ENCODE measurements at regions not wholly inside any gene's neighbourhood (a gene's known extent, or its start where the extent isn't known, plus 50 kb on each side); places are given as distances from the start of the nearest gene placed in this dataset.

- DNase-seq (ENCODE audit: low read depth) = no peak
Observed at GRCh38 chr4:41388080-41388479, 131.4 kb downstream of the UCHL1 start.

DNA sequence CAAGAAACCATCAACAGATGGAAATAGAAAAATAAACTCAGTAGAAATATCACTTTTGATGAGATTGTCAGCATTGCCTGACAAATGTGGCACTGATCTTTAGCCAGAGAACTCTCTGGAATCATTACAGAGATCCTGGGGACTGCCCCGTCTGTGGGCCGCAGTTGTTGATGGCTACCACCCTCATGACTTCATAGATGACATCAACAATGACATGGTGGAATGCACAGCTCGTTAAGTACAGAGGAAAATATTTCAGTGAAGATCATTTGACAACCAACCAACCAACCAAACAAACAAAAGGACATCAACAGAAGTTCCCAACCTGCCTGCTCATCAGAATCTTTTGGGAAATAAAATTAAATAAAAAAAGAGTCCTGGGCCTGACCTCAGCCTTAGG lies 132.6 kb downstream of the UCHL1 start:
- no peak for DNase-seq (ENCODE audit: low read depth)

GRCh38 chr4:41390661-41391060 lies 133.9 kb downstream of the UCHL1 start:
- DNase-seq (ENCODE audit: low read depth) = no peak

DNA sequence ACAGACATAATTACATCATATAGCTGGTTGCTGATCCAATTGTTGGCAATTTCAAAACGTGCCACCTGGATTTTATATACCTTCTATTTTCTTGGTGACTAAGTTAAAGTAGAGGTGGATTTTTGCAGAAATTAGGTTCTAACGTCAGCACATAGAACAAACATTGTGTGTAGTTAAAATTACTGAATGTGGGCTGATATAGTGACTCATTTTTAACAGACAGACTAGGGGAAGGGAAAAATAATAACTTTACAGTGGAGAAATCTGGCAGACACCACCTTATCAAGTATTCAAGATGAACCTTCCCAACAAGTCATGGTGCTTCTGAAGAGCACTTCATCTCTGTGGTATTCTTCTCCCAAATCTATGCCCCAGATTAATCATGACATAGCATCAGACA lies 134.5 kb downstream of the UCHL1 start:
- DNase-seq (ENCODE audit: low read depth) = no peak

DNA sequence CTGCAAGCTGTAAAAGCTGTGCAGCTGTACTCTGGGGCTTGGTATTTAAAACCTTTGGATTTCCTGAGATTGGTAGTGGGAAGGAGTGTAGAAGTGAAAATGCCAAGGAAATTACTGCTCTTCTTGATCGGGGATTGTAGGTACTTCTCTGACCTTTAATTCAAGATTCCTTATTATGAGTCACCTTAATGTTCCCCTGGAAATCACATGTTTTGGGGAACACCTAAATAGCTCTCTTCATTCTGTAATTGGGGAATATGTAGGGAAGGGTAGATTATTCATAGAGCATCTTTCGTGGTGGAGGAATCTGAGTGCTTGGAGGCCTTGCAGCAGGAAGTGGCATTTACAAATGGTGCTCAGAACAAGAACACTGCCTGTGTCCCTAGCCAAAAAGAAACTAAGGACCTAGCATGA lies 137.8 kb downstream of the UCHL1 start:
- peak; percentile 60 for DNase-seq (ENCODE audit: low read depth)

- no peak for DNase-seq (ENCODE audit: low read depth)
Observed at GRCh38 chr4:41396214-41396613, 139.5 kb downstream of the UCHL1 start.

- DNase-seq (ENCODE audit: low read depth) = no peak
Observed at GRCh38 chr4:41396869-41397268, 140.1 kb downstream of the UCHL1 start.

DNA sequence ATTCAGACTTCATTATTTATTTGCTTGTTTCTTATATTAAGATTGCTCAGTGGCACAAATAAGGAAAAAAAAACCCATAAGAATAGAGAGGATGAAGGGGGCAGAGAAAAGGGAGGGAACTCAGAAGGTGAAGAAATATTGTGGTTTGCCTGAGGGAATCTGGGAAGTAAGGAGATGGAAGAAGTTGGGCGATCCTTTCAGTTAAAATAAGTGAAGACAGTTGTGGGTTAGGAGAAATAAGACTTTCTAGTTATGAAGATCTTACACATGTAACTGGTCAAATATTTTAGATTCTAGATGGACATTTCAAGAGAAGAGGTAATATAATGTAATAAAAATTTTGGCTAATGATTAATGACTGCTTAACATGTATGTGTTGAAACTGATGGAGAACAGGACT lies 138.7 kb upstream of the LIMCH1 start:
- no peak for DNase-seq (ENCODE audit: low read depth)

DNA sequence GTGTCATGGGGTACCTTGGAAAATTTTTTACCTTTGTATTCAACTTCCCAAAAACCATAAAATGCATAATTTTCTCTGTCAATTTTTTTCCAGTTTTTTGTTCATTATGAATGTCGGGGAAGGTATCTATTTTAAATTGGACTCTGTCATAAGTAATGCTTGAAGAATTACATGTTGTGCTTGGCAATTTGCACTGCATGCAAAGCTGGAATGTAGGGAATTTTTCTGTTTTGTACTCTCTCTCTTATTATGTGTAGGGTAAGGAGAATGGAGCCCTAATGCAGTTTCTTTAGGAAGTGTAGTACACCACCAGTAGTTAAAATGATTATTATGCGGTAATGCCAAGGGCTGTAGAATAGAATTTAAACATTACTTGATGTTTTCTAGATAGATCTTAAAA lies 137.7 kb upstream of the LIMCH1 start:
- DNase-seq (ENCODE audit: low read depth) = no peak

DNA sequence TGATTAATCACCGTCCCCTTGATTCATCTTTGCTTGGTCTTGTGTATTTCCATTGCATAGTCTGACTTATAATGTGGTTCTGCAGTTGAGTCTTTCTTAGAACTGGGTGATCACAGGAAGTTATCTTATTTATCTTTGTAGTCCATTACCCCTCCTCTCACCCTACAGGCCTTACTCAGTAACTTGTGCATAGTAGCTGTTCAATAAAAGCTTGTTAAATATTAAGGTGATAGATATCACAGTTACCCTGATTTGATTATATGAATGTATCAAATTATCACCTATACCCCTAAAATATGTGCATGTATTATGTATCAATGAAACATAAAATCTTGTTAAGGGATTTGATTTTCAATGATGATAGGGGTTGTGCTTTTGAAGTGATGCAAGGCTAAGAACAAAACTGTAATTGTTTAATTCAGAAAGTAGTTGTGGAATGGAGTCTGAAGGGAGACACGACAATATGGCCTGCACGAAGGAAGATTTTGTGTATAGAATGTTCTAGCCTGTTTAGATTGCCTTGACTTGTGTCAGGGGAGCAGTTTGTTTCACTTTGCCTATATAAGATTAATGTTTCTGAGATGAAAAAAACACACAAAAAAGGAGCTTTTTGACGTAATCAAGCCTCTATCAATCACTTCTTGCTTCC lies 132.4 kb upstream of the LIMCH1 start:
- DNase-seq (ENCODE audit: low read depth) = no peak

DNA sequence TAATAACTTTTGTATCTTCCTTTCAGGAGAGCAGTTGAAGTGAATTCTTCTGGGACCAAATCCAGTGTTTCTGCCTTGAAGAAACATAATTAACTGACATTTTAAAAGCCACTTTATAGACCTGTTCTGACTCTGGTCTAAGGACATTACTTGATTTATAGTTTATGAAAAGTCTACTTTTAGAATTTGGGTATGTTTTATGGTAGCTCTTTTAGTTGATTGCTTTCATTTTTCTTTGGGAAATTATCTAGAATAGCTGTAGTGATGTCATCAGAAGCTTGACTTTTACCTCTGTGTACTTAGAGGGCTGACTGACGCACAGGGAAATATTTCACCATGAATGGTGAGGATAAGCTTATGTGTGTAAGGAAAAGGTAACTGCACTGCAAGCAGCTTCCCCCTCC lies 131.8 kb upstream of the LIMCH1 start:
- DNase-seq (ENCODE audit: low read depth) = no peak

DNA sequence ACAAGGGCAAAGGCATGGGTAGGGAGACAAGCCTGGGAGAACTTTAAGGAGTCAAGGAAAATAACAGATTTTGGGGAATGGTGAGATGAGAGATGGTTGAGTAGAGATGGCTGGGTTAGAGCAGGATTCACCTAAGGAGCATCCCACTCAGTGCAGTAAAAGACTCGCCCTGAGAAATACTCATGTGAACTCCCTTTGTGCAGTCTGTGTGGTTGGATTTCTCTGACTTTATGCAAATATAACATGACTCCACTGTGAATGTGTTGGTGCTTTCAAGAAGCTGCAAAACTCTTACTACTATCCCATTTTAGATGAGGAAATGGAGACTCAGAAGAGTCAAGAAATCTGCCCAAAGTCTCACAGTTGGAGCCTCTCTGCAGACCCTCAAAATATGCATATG lies 129.8 kb upstream of the LIMCH1 start:
- no peak for DNase-seq (ENCODE audit: low read depth)

DNA sequence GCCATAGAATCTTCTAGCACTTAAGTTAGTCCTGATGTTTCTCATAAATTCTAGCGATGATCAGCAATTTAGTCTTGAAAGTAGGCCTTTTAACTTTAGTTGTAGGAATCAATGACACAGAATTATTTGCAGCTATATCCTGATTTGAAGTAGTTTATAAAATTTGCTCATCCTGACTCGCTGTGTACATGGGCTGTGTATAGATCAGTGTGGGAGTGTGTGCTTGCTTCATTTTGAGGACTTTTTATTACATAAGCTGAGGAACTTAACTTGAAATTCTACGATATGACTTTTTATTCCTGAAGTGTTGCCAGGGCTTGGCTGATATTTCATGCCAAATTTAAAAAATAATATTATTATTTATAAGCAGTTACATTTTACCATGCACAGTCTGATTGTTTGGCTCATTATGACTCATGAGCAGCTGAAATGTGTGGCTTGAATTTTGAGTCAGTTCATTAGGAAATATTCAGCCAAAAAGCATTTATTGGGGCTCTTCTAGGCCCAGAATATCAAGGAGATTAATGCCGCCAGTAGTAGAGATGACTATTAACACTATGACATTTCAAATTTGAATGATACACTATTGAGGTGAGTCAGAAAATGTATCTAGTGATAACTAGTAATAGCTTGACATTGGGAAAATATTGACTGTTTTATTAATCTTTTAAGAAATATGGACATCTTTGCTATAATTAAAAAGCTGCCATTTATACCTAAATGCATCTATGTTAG lies 128.9 kb upstream of the LIMCH1 start:
- no peak for DNase-seq (ENCODE audit: low read depth)

- no peak for DNase-seq (ENCODE audit: low read depth)
Observed at GRCh38 chr4:41409594-41409895, 128.4 kb upstream of the LIMCH1 start.

DNA sequence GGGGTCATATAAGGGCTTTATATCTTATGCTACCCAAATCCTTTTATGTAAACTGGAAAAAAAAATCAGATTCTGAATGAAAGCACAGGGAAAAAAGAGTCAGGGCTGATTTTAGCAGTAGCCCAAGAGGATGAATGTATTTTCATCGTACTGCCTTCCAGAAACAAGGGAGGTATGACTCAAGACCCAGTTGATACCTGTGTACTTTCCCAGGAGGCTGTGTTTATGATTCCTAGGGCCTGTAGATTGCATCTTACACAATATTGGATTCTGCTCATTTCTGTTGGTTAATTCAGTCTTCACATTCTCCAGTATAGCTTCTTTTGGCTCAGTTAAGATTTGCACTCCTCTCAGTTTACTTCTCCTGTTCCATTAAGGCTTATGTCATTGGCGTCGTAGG lies 127.9 kb upstream of the LIMCH1 start:
- DNase-seq (ENCODE audit: low read depth) = no peak

DNA sequence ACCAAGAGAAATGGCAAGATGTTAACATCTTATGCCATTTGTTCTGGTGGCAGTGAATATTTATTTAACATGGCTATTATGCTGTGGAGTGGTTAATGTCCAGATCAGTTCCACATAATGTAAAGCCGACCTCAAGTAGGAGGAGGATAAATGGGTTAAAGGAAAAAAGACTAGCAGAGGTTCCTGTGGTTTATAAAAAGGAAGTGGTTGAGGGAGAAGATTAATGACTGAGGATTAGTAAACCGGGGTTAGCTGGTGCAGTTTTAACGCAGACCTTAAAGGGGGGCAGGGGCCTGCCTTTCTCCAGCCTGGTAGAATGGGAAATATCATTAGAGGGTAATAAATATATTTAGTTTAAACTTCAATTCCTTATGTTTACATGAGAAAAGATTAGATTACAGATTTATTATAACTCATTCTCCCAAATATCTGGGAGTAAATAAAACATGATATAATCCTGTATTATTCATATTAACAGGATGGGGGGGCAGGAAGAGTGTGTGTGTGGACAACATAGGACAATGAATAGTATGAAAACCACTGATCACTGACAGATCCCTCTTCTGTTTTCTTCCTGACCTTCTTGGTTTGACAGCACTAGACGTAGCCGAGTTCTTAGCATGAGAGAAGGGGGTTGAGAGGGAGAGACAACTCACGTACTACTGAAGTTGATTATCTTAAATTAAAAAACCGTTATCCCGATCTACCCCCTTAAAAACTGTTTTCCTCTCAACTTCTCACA lies 124.1 kb upstream of the LIMCH1 start:
- DNase-seq (ENCODE audit: low read depth) = peak; percentile 75

DNA sequence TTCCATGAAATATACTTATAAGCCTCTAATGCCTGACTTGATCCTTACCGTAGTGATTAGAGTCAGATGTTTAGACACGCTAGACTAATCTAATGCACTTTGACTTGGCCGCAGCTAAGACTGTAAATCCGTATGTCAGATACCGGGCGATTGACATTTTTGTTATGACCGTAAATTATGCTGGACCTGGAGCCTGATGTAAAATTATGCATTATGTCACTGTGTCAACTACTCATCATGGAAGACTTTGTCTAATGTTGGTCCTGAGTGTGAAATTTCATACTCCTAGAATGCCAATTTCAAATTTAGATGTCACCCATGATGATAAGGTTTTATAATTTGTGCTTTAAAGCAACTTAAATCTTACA lies 123.6 kb upstream of the LIMCH1 start:
- DNase-seq (ENCODE audit: low read depth) = no peak

DNA sequence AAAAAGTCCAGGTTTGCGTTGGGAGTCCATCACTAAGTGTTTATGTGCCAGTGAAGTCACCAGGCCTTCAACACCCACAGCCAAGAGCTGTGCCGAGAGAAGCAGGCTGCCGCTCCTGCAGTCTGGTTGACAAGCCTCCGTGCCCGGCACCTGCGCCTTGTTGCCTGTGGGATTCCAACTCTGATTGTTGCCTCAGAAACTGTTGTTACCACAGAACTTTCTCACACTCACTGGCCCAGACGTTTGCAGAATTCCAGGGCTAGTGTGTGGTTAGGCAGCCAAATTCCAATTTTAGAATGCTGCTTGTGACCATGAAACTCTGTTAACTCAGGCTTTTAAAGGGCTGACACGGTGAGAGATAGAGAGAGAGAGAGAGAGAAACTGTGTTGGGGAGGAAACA lies 119.5 kb upstream of the LIMCH1 start:
- peak; percentile 47 for DNase-seq (ENCODE audit: low read depth)

- DNase-seq (ENCODE audit: low read depth) = no peak
Observed at GRCh38 chr4:41420541-41420940, 117.4 kb upstream of the LIMCH1 start.

DNA sequence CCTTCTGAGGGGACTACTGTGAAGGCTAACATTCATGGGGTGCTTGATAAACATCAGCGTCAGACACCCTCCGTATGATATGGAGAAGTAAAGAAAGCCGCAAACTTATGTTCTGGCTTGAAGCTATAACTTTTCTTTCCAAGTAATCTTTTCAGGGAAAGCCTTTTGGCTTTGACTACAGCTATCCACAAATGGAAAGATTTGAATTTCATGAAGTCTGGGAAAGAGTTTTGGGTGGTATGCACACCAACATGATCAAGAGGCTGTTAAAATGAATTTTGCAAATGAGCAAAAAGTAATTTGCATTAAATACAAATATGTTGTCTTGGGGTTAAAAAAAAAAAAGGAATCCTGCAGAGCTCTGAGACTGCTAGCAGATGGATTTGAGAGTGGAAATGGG lies 114.8 kb upstream of the LIMCH1 start:
- DNase-seq (ENCODE audit: low read depth) = no peak

DNA sequence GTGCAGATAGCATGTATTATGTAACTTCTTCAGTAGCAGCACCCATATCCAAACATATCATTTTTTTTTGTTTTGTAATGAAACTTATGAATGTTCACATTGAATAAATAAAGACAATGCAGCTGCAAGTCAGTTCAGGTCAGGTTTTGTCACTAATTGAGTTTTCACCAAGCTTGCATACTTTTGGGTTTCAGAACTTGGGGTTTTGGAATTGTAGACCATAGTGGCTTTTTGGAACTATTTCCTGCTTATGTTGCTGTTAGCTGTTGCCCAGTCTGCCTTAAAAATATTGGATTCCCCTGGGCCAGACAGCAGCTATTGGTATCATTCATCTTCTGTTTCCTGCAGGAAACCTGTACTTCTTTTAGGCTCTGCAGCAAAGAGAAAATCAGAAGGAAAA lies 113.4 kb upstream of the LIMCH1 start:
- DNase-seq (ENCODE audit: low read depth) = no peak

- no peak for DNase-seq (ENCODE audit: low read depth)
Observed at GRCh38 chr4:41425650-41426049, 112.3 kb upstream of the LIMCH1 start.

DNA sequence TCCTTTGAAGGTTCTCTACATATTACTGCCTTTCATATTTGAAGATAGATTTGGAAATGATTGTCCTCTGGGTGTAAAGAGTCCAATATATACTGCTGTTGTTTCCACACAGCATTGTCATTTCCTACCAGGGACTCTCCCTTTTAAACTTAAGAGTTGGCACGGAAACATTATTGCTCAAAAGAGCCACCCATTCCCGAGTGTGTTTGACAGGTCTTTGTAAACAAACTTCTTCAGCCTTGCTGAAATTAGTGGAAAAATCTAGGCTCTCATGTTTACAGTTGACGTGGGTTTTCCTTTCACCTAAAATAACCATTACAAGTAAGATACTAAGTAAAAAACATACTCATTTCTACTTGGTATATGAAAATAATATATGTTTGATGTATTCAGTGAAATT lies 111.4 kb upstream of the LIMCH1 start:
- DNase-seq (ENCODE audit: low read depth) = no peak

Measured in HT1080 (cell line).